HUDEP-2 (cell line): ENCODE measurements at regions not wholly inside any gene's neighbourhood (a gene's known extent, or its start where the extent isn't known, plus 50 kb on each side); places are given as distances from the start of the nearest gene placed in this dataset.

Source experiments
- DNase-seq, 76 experiments: peaks; one replicate each; lab custom pipeline; 2025; ENCODE audit not compliant: unreplicated experiment in 76 of 76; lab: John Stamatoyannopoulos, UW

DNA sequence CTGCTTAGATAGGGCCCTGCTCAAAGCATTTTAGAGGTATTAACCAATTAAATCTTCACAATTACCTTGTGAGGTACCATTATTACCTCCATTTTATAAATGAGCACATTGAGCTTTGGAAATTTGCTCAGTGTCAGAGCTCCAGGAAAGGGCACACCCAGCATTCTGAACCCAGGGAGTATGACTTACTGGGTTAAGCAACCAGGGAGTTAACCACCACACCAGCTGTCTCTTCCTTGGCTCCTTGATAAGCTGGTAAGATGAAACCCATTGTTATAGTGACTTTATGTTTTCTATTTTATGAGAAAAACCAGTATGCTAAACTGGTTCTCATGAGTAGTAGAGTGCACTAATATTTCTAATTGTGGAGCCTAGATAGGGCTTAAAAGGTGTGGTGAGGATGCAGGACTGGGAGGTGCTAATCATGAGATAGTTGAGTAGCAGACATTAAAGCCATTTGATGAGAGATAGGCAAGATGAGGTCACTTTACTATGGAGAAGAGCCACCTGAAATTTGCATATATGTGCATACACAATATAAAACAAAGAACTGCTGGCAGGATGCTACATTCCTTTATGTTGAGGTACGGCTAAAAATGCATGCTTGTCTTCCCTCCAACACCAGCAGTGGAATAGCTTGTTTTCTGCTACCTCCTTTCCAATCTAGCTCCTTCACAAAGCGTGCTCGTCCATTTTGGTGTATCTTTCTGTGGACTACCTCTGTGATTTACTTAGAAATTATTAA, 556.1 kb downstream of the SPRY1 start:
- DNase-seq, result peak in 1 of 76 experiments; percentile 7

DNA sequence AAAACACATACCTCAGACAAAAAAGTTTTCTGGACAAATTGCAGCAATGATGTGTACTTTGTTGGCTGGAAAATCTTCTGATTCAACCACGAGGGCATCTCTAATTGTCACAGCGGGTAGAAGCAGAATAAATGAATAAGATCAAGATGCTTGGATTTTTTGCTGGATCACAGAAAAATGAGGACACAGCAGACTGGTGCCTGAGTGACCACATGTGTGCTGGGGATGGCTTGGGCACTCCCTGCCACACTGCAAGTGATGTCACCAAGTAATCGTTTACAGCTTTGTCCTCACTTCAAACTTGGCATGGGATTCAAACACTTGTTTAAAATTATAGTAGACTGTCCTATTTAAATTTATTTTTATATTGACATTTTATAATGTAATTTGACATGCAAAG, 557.0 kb downstream of the SPRY1 start:
- DNase-seq, result no peak

DNA sequence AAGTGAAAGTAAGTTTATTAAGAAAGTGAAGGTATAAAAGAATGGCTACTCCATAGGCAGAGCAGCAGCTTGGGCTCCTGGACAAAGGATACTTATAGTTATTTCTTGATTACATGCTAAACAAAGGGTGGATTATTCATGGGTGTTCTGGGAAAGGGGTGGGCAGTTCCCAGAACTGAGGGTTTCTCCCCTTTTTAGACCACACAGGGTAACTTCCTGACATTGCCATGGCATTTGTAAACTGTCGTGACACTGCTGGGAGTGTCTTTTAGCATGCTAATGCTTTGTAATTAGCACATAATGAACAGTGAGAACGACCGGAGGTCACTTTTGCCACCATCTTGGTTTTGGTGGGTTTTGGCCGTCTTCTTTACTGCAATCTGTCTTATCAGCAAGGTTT, 557.6 kb downstream of the SPRY1 start:
- no peak for DNase-seq

DNA sequence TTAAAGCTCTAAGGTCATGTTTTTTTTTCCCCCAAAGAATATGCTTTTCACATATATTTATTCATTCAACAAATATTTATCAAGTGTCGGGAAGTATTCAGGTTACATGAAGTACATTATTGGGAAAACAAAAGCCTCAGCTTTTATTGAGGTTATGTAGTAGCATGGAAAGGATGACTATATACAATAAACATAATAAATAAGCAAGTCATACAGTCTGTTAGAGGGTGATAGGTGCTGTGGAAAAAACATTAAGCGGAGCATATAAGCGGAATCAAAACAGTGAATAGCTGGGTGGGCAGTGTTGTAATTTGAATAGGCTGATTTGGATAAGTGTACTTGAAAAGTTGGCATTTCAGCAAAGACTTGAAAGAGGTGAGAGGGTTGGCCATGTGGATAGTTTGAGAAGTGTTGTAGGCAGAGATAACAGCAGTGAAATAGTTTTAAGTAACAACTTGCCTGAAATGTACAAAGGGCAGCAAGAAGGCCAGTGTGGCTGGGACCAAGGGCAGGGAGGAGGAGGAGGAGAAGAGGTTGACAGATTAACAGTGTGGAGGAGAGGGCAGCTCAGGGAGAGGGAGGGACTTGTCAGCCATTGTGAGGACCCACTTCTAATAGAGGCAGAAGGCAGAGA, 558.7 kb downstream of the SPRY1 start:
- no peak for DNase-seq

DNA sequence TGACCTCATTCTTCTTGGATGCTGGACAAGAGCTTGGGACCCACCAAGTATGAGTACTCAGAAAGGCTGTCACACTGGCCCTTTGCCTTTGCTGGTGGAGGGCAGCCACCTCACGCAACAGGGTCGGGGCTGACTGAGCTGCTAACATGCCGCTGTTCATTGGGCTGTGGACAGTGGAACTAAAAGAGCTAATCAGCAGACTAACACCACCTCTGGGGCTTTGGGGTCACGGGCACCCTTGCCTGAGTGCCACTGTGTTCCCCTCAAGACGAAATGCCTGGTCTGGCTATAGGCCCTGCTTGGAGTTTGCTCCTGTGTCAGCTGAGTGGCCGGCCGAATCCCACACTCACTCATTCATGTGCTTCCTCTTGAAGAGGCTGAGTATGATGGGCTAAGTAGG, 559.6 kb downstream of the SPRY1 start:
- no peak for DNase-seq

DNA sequence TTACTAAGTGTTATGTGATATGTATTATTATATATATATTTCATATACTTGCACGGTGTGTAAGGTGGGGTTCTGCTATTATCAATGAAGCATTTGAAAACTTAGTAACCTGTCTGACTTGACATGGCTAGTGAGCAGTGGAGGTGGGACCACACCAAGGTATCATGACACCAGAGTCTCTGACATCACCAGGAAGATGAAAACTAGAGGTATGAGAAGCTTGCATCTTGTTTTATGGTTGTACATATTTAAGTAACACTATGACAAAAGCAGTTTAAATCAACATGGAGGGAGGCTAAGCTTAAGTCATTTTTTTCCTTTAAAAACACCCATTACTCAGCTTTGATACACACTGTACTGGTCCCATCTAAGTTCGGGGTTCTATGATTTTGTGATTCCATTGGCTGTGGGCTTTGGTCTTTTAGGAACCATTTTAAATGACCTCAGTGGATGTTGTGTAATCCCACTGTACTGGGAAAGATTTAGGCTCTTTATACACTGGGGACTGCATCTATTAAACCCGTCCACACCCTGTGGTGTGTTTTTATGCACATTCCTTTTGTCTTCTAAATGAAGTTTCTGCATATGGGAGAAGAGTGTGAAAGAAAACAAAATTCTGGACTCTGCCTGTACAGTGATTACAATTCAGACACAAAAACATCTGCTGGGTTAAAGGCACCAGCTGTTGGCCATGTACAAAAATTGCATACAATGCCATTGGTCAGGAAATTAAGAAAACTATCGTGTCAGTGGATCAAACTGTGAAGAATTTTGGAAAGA, 570.6 kb downstream of the SPRY1 start:
- no peak for DNase-seq

DNA sequence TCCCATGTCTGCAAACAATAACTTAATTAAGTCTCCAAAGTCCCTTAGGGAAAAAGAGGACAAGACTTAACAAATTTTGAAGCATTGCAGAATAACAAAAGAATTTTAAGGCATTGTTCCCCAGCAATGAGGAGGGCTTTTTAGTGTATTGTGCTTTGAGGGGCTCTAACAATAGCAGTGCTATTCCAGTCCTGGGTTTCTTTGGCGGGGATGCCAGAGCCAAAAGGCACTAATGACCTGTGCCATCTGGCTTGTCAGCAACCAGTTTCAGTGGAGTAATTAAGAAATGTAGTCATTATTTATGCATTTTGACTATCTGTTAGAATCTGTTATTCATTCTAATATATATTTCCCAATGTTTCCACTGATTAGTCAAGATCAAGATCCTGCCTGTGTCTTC, 575.4 kb downstream of the SPRY1 start:
- DNase-seq, result no peak

DNA sequence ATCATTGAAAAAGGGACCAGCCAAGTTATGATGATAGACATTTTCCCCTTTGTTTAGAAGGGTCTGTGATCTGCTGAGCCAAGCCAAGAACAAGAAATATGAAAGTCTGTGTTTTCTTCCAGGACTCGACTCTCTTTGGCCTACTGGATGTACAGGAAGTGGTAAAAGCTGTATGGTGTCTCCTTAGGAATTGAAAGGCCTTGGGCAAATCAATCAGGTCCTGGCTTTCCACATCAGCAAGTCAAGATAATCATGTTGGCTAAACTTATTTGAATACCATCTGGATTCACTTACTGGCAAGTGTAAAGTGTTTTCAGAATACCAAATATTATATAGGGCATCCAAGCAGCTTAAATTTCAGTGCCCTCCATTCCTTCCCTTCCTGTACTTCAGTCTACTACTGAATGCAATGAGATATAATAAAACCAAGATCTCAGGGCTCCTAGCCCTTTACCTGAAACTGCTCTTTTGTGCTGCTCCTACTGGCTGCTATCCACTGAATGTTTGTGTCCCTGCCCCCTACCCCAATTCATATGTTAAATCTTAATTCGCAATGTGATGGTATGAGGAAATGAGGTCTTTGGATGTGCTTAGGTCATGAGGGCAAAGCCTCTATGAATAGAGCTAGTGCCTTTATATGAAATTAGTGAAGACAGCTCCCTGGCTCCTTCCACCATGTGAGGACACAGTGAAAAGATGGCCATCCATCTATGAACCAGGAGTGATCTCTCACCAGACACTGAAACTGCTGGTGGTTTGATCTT, 578.0 kb downstream of the SPRY1 start:
- no peak for DNase-seq

DNA sequence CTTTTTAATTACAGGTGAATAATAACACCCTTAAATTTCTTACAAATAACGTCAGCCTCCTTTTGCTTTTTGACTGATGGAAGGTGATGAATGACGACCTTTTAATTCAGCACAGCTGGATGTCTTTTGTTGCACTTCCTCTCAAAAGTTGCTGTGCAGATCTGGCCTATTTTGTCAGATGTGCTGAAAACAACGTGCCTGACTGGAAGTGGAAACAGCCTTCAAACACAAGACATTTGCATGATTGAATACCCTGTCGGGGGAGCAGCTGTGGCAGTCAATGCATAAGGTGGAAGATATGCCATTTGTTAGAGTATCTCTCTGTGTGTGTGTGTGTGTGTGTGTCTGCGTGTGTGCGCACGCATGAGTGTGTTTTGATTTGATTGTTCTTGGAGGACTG, 579.7 kb downstream of the SPRY1 start:
- DNase-seq, result no peak

DNA sequence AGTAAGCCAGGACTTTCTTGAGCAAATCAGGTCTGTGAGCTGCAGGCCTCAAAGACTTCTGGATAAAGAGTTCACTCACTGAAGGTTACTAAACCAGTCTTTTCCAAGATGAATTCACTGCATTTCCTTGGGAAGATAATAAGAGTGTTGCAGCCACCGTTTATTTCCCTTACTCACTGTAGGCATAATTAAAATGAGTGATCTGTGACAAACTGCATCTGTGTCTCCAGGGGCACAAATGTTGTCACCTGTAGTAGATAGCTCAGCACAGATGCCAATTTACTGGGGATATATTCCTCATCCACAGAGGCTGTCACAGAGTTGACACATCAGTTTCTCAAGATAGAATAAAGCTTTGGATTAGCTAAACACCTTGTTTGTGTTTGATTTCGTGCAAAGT, 580.2 kb downstream of the SPRY1 start:
- DNase-seq, result no peak

DNA sequence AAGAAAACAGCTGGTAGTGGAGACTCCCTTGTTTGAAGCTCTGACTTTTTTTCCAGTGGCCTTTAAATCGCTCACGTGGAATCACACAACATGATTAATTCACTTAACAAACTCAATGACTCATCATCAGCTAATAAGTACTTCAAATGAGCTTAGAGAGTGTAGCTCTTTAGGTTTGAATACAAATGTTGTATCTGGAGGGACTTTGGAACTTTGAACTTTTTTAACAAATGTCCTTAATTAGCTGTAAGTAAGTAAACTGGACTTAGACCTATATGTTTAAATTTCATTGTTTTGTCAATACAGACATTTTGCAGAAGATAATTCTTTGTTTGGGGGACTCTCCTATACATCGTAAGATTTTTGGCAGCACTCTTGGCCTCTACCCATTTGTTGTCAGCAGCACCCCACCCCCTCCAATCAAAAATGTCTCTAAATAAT, 581.1 kb downstream of the SPRY1 start:
- DNase-seq, result no peak

DNA sequence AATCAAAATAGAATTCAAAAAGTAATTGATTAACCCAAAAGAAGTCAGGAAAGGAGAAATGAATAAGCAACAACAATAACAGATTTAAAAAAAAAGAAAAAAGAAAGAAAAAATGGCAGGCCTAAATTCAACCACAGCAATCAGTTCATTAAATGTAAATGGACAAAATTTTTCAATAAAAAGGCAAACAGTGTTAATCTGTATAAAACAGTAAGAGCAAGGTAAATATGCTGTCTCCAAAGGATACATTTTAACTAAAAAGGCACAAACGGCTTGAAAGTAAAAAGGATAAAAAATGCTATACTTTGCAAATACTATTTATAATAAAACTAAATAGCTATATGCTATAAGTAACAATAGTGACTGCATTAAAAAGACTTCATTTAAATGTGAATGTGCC, 582.0 kb downstream of the SPRY1 start:
- no peak for DNase-seq

DNA sequence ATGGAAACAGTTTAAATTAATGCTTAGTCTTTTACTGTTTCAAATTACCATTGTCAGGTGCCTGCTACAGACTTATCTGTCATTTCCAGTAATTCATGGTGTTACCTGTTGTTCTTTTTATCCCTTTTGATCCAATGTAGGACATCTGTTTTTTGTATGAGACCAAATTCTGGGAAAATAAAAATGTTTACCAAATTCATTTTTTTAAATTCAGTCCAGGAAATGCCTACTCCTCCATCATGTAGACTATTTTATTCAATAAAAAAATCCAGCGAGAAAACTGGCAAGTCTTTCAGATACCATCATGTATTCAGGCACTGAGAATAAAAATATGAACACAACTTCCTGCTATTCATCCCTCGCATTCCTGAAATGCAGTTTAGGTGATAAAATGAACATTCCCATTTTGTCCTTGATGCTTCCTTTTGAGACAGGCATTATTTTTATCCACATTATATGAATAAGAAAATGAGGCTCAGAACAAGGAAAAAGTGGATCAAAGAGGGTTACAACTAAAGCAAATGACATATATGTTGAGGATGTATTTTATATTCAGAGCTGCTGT, 584.2 kb downstream of the SPRY1 start:
- no peak for DNase-seq

DNA sequence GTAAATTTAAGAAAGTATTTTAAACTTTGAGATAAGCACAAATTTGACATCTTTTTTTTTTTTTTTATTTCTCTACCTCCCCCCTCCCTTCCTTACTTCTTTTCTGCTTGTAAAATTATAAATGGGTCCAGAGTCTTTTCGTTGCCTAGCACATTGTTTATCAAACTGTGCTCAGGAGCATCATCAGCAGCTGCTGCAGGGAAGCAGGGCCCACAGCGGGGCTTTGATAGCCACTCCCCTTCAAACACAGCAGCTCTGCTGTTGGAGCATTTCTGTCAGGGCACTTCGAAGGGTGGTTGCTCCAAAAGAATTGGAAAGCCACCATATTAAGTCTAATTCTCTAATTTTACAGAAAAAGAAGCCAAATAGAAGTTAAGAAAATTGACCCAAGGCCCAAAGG, 588.3 kb downstream of the SPRY1 start:
- no peak for DNase-seq

DNA sequence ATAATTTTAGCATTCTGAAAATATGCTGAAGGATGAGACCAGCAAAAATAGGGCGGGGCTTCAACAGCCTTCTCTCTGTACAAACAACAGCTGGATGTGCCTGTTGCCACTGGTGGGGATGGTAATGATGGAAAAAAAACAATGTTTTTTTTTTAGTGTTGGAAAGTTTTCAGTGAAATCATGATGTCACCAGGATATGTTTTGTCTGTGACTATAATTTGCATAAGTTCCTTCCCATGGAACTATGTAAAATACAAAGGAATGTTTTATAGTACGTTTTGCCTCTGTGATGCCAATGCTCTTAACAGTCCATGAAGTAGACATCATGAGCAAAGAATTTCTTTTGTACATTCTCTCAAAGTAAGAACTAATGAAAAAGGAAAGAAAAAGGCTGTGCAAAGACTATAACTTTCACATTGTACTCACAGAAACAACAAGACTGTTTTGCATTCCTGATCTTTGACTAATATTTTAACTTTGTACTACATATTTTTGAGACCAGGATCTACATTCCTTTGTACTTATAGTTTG, 589.7 kb downstream of the SPRY1 start:
- DNase-seq, result no peak

DNA sequence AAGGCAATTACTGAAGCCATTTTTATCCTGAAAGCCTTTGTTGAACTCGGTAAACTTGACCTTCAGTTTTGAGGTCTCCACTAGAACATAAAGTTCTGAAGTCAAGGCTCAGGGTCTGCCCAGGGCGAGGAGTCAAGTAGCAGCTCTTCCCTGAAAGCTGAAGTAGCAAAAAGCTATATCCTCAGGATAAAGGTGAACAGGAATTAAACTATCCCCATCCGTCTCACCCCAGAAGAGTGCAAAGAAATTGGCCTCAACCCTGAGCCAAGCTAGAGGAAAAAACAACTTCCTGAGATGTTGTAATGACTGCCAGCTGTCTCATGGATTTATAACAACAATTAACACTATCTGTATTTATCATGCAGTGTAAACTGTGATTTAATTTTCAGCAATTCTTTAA, 590.8 kb downstream of the SPRY1 start:
- no peak for DNase-seq

DNA sequence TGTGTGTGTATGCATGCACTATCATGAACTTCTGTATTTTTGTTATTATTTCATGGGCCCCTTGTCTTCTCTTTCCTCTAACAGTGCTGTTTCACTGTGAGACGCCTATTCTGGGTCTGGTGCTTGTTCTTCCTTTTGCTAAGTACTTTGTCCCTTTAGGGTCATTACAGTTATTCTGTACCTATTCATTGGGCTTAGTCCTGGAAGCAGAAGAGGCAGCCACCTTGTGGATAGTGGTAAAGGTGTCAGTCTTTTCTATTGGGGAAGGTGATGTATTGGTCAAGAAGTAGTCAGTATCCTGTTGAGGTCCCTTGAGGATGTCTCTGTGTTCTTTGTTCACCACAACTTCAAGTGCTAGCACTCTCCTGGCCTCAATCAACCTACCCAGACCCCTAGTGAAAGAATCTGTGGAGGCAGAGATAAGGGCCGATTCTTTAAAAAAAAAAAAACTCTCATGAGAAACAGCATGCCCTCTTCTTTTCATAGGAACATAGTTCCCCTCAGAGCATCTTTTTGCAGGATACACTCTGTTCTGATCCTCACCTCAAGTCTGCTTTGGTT, 593.8 kb downstream of the SPRY1 start:
- peak in 1 of 76 experiments; percentile 2 for DNase-seq

DNA sequence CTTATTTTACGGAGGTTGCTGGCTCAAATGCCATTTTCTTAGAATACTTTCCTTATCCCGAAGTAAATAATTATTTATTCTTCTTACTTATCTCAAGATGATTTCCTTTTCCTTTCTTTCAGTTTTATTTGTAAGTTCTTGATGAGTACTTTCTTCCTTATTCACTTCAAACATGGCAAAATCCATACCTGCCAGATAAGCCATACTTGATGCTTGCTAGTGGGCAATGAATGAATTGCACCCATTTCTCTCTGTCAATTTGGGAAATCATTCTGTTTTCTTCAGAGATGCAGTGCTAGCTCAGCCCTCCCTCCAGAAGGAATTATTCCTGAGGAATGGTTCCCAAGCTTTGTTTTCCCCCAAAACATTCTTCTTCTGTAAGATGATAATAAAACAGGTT, 598.3 kb downstream of the SPRY1 start:
- DNase-seq, result no peak

DNA sequence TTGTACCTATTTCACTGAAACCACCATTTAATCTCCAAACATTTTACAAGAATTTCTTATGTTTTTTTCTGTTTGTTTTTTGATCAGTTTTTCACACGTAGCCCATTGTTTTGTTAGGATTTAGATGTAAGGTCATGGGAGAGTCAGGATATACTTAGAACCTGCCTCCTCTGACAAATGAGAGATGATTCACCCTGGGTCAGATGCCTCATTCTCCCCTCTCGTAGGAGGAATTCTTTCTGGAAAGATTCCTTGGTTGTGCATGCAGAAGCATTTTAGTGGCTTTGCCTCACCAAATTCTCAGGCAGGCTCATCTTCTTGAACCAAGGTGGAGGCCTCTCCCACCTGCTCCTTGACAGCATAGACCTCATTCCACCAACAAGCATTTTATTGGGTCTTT, 599.3 kb downstream of the SPRY1 start:
- DNase-seq, result no peak
